ENCODE measurements at regions not wholly inside any gene's neighbourhood (a gene's known extent, or its start where the extent isn't known, plus 50 kb on each side); places are given as distances from the start of the nearest gene placed in this dataset.

- Histone ChIP-seq H3K4me1 (ENCODE audit: insufficient read depth, low read length) (peaks cover 4% of the 10 kb centered on the region), H3K9me3 (ENCODE audit: low read length) (no peaks in the 10 kb centered on the region)
Observed at GRCh38 chr5:147072622-147073021, 162.2 kb upstream of the STK32A start.

GRCh38 chr5:147073098-147073497, 161.7 kb upstream of the STK32A start:
- H3K27me3 ChIP-seq (ENCODE audit: insufficient read depth, low read length): no peaks in the 10 kb centered on the region
- H3K9me3 ChIP-seq (ENCODE audit: low read length): no peaks in the 10 kb centered on the region
- no peak overlapping the region for H2AFZ ChIP-seq (ENCODE audit: low read depth, low read length)
- H3K4me3 ChIP-seq (ENCODE audit: low read length): no peak overlapping the region
- H3K36me3 ChIP-seq (ENCODE audit: insufficient read depth, low read length): no peaks in the 10 kb centered on the region
- H3K4me1 ChIP-seq (ENCODE audit: insufficient read depth, low read length): peaks cover 4% of the 10 kb centered on the region

More at GRCh38 chr5:147072622-147073021, 162.2 kb upstream of the STK32A start:
- no peak overlapping the region for H3K4me3 ChIP-seq (ENCODE audit: low read length)
- no peaks in the 10 kb centered on the region for H3K36me3 ChIP-seq (ENCODE audit: insufficient read depth, low read length)
- H2AFZ ChIP-seq (ENCODE audit: low read depth, low read length): no peak overlapping the region
- H3K27me3 ChIP-seq (ENCODE audit: insufficient read depth, low read length): no peaks in the 10 kb centered on the region

GRCh38 chr5:147075187-147075586, 159.6 kb upstream of the STK32A start:
- no peak overlapping the region for H3K4me3 ChIP-seq (ENCODE audit: low read length)
- peaks cover 4% of the 10 kb centered on the region for H3K4me1 ChIP-seq (ENCODE audit: insufficient read depth, low read length)
- no peaks in the 10 kb centered on the region for H3K36me3 ChIP-seq (ENCODE audit: insufficient read depth, low read length)
- no peak overlapping the region for H2AFZ ChIP-seq (ENCODE audit: low read depth, low read length)
- H3K9me3 ChIP-seq (ENCODE audit: low read length): no peaks in the 10 kb centered on the region
- H3K27me3 ChIP-seq (ENCODE audit: insufficient read depth, low read length): no peaks in the 10 kb centered on the region

GRCh38 chr5:147080391-147080790, 154.4 kb upstream of the STK32A start:
- H3K4me3 ChIP-seq (ENCODE audit: low read length): peak overlapping the region; percentile 31
- H3K27me3 ChIP-seq (ENCODE audit: insufficient read depth, low read length): no peaks in the 10 kb centered on the region
- H2AFZ ChIP-seq (ENCODE audit: low read depth, low read length): no peak overlapping the region
- no peaks in the 10 kb centered on the region for H3K36me3 ChIP-seq (ENCODE audit: insufficient read depth, low read length)
- peaks cover 23% of the 10 kb centered on the region for H3K4me1 ChIP-seq (ENCODE audit: insufficient read depth, low read length)
- H3K9me3 ChIP-seq (ENCODE audit: low read length): no peaks in the 10 kb centered on the region

- H3K27me3 ChIP-seq (ENCODE audit: insufficient read depth, low read length): no peaks in the 10 kb centered on the region
Observed at GRCh38 chr5:147081311-147081764, 153.5 kb upstream of the STK32A start.

GRCh38 chr5:147084702-147085101, 150.1 kb upstream of the STK32A start:
- Histone ChIP-seq H3K27me3 (ENCODE audit: insufficient read depth, low read length) (no peaks in the 10 kb centered on the region), H3K36me3 (ENCODE audit: insufficient read depth, low read length) (no peaks in the 10 kb centered on the region), H3K4me1 (ENCODE audit: insufficient read depth, low read length) (peaks cover 23% of the 10 kb centered on the region), H3K4me3 (ENCODE audit: low read length) (no peak overlapping the region), H2AFZ (ENCODE audit: low read depth, low read length) (no peak overlapping the region), H3K9me3 (ENCODE audit: low read length) (peaks cover 3% of the 10 kb centered on the region)

More at GRCh38 chr5:147081311-147081764, 153.5 kb upstream of the STK32A start:
- Histone ChIP-seq H3K9me3 (ENCODE audit: low read length) (no peaks in the 10 kb centered on the region), H3K36me3 (ENCODE audit: insufficient read depth, low read length) (no peaks in the 10 kb centered on the region), H3K4me3 (ENCODE audit: low read length) (peak overlapping the region; percentile 31), H3K4me1 (ENCODE audit: insufficient read depth, low read length) (peaks cover 23% of the 10 kb centered on the region), H2AFZ (ENCODE audit: low read depth, low read length) (no peak overlapping the region)

GRCh38 chr5:147085409-147085808, 149.4 kb upstream of the STK32A start:
- H3K4me3 ChIP-seq (ENCODE audit: low read length): no peak overlapping the region
- no peaks in the 10 kb centered on the region for H3K36me3 ChIP-seq (ENCODE audit: insufficient read depth, low read length)
- no peaks in the 10 kb centered on the region for H3K27me3 ChIP-seq (ENCODE audit: insufficient read depth, low read length)
- peaks cover 3% of the 10 kb centered on the region for H3K9me3 ChIP-seq (ENCODE audit: low read length)
- H2AFZ ChIP-seq (ENCODE audit: low read depth, low read length): no peak overlapping the region
- H3K4me1 ChIP-seq (ENCODE audit: insufficient read depth, low read length): peaks cover 23% of the 10 kb centered on the region

GRCh38 chr5:147092044-147092443, 142.8 kb upstream of the STK32A start:
- Histone ChIP-seq H3K4me3 (ENCODE audit: low read length) (no peak overlapping the region), H3K27me3 (ENCODE audit: insufficient read depth, low read length) (peaks cover 9% of the 10 kb centered on the region), H3K36me3 (ENCODE audit: insufficient read depth, low read length) (no peaks in the 10 kb centered on the region), H3K4me1 (ENCODE audit: insufficient read depth, low read length) (no peaks in the 10 kb centered on the region), H2AFZ (ENCODE audit: low read depth, low read length) (no peak overlapping the region), H3K9me3 (ENCODE audit: low read length) (peaks cover 3% of the 10 kb centered on the region)

- Histone ChIP-seq H2AFZ (ENCODE audit: low read depth, low read length) (no peak overlapping the region), H3K4me3 (ENCODE audit: low read length) (no peak overlapping the region), H3K36me3 (ENCODE audit: insufficient read depth, low read length) (no peaks in the 10 kb centered on the region), H3K4me1 (ENCODE audit: insufficient read depth, low read length) (no peaks in the 10 kb centered on the region), H3K27me3 (ENCODE audit: insufficient read depth, low read length) (peaks cover 9% of the 10 kb centered on the region), H3K9me3 (ENCODE audit: low read length) (no peaks in the 10 kb centered on the region)
Observed at GRCh38 chr5:147093138-147093537, 141.7 kb upstream of the STK32A start.

GRCh38 chr5:147095740-147096139, 139.1 kb upstream of the STK32A start:
- H2AFZ ChIP-seq (ENCODE audit: low read depth, low read length): no peak overlapping the region

GRCh38 chr5:147098233-147098790, 136.5 kb upstream of the STK32A start:
- H2AFZ ChIP-seq (ENCODE audit: low read depth, low read length): peak overlapping the region; percentile 3
- no peak overlapping the region for H3K4me3 ChIP-seq (ENCODE audit: low read length)
- peaks cover 11% of the 10 kb centered on the region for H3K4me1 ChIP-seq (ENCODE audit: insufficient read depth, low read length)
- H3K9me3 ChIP-seq (ENCODE audit: low read length): no peaks in the 10 kb centered on the region
- no peaks in the 10 kb centered on the region for H3K36me3 ChIP-seq (ENCODE audit: insufficient read depth, low read length)
- peaks cover 7% of the 10 kb centered on the region for H3K27me3 ChIP-seq (ENCODE audit: insufficient read depth, low read length)

More at GRCh38 chr5:147095740-147096139, 139.1 kb upstream of the STK32A start:
- no peak overlapping the region for H3K4me3 ChIP-seq (ENCODE audit: low read length)
- H3K36me3 ChIP-seq (ENCODE audit: insufficient read depth, low read length): no peaks in the 10 kb centered on the region
- H3K27me3 ChIP-seq (ENCODE audit: insufficient read depth, low read length): peaks cover 9% of the 10 kb centered on the region
- peaks cover 7% of the 10 kb centered on the region for H3K4me1 ChIP-seq (ENCODE audit: insufficient read depth, low read length)
- H3K9me3 ChIP-seq (ENCODE audit: low read length): no peaks in the 10 kb centered on the region

GRCh38 chr5:147101659-147102369, 133.0 kb upstream of the STK32A start:
- Histone ChIP-seq H3K4me3 (ENCODE audit: low read length) (no peak overlapping the region), H2AFZ (ENCODE audit: low read depth, low read length) (no peak overlapping the region), H3K9me3 (ENCODE audit: low read length) (no peaks in the 10 kb centered on the region), H3K27me3 (ENCODE audit: insufficient read depth, low read length) (peaks cover 5% of the 10 kb centered on the region), H3K4me1 (ENCODE audit: insufficient read depth, low read length) (peaks cover 11% of the 10 kb centered on the region), H3K36me3 (ENCODE audit: insufficient read depth, low read length) (no peaks in the 10 kb centered on the region)

GRCh38 chr5:147112899-147113298, 121.9 kb upstream of the STK32A start:
- no peaks in the 10 kb centered on the region for H3K4me1 ChIP-seq (ENCODE audit: insufficient read depth, low read length)
- no peak overlapping the region for H3K4me3 ChIP-seq (ENCODE audit: low read length)
- no peaks in the 10 kb centered on the region for H3K27me3 ChIP-seq (ENCODE audit: insufficient read depth, low read length)
- H3K9me3 ChIP-seq (ENCODE audit: low read length): no peaks in the 10 kb centered on the region
- no peaks in the 10 kb centered on the region for H3K36me3 ChIP-seq (ENCODE audit: insufficient read depth, low read length)
- no peak overlapping the region for H2AFZ ChIP-seq (ENCODE audit: low read depth, low read length)

Measured in neuron (in vitro differentiated cells).